ENCODE measurements at regions not wholly inside any gene's neighbourhood (a gene's known extent, or its start where the extent isn't known, plus 50 kb on each side); places are given as distances from the start of the nearest gene placed in this dataset.

- TF ChIP-seq CTCF (IDR thresholded peaks at IDR 0.05; ENCODE audit: low read length): no peak
- no peak for TF ChIP-seq EZH2 (IDR thresholded peaks at IDR 0.05; ENCODE audit: borderline replicate concordance, low read length)
These were observed 454.8 kb upstream of the SOX5 start for GRCh38 chr12:24404086-24404815.
